ENCODE measurements at regions not wholly inside any gene's neighbourhood (a gene's known extent, or its start where the extent isn't known, plus 50 kb on each side); places are given as distances from the start of the nearest gene placed in this dataset.

DNA sequence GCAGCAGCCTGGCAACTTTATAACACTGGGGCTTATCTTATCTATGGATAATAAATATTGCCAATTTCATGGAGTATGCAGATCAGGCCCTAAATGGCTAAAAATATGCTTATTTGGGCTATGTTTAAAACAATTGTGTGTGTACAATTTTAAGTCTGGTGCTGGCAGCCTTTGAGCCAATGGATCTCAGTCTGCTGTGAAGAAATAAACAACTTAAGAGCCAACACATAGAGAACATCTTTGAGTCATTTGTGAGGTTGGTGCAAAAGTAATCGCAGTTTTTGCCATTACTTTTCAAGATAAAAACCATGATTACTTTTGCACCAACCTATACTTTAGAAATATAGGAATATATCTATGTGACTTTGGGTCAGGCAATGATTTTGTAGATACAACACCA lies 129.1 kb upstream of the CARMIL1 start:
- Histone ChIP-seq H3K4me3 (ENCODE audit: low read depth, low read length) (no peak overlapping the region), H3K36me3 (no peaks in the 10 kb centered on the region), H3K27me3 (no peaks in the 10 kb centered on the region), H3K4me1 (no peaks in the 10 kb centered on the region), H3K9me3 (no peaks in the 10 kb centered on the region)
- no peak for TF ChIP-seq CTCF (IDR thresholded peaks at IDR 0.05; ENCODE audit: low read depth, low read length)
- DNase-seq, result no peak

DNA sequence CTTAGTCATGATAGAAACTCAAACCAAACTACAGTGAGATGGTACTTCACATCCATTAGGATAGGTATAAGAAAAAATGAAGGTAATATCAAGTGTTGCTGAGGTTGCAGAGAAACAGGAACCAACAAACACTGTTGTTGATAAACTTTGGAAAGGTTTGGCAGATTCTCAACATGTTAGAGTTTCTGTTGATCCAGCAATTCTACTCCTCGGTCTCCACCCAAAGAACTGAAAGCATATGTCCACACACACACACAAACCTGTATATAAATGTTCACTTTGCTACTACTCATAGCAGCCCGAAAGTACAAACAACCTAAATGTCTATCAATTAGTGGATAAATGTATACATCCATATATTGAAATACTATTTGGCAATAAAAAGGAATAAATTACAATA lies 128.3 kb upstream of the CARMIL1 start:
- TF ChIP-seq CTCF (IDR thresholded peaks at IDR 0.05; ENCODE audit: low read depth, low read length), result no peak
- H3K4me3 ChIP-seq (ENCODE audit: low read depth, low read length), result no peak overlapping the region
- H3K36me3 ChIP-seq, result no peaks in the 10 kb centered on the region
- H3K9me3 ChIP-seq, result no peaks in the 10 kb centered on the region
- no peak for DNase-seq
- H3K27me3 ChIP-seq, result no peaks in the 10 kb centered on the region
- H3K4me1 ChIP-seq, result no peaks in the 10 kb centered on the region

DNA sequence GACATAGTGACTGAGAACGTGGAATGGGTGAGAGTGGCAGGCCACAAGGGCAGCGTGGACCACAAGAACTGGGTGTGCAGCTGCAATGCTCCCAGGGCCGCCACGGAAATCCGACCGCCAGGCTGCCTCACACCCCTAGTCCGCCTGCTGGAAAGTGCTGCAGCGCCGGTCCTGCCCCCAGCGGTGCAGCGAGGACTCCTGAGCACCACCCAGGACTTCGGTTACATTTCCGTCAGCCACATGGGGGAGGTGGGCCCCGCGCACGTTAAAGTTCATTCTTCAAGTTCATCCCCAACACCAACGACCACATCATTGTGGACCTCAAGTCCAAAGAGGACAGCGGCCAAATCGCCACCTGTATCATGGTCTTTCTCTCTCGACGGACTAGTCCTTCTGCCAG lies 126.1 kb upstream of the CARMIL1 start:
- H3K27me3 ChIP-seq, result no peaks in the 10 kb centered on the region
- no peaks in the 10 kb centered on the region for H3K36me3 ChIP-seq
- peaks cover 2% of the 10 kb centered on the region for H3K9me3 ChIP-seq
- no peaks in the 10 kb centered on the region for H3K4me1 ChIP-seq
- no peak overlapping the region for H3K4me3 ChIP-seq (ENCODE audit: low read depth, low read length)
- DNase-seq, result no peak
- no peak for TF ChIP-seq CTCF (IDR thresholded peaks at IDR 0.05; ENCODE audit: low read depth, low read length)

- no peak for DNase-seq
- TF ChIP-seq CTCF (IDR thresholded peaks at IDR 0.05; ENCODE audit: low read depth, low read length), result no peak
Observed at GRCh38 chr6:25154034-25154596, 125.1 kb upstream of the CARMIL1 start.

GRCh38 chr6:25155211-25155610 lies 124.0 kb upstream of the CARMIL1 start:
- no peaks in the 10 kb centered on the region for H3K36me3 ChIP-seq
- H3K4me3 ChIP-seq (ENCODE audit: low read depth, low read length), result no peak overlapping the region
- H3K4me1 ChIP-seq, result no peaks in the 10 kb centered on the region
- peaks cover 6% of the 10 kb centered on the region for H3K9me3 ChIP-seq
- no peak for DNase-seq
- no peaks in the 10 kb centered on the region for H3K27me3 ChIP-seq
- TF ChIP-seq CTCF (IDR thresholded peaks at IDR 0.05; ENCODE audit: low read depth, low read length), result no peak

More at GRCh38 chr6:25154034-25154596, 125.1 kb upstream of the CARMIL1 start:
- Histone ChIP-seq H3K9me3 (peaks cover 6% of the 10 kb centered on the region), H3K4me1 (no peaks in the 10 kb centered on the region), H3K27me3 (no peaks in the 10 kb centered on the region), H3K36me3 (no peaks in the 10 kb centered on the region), H3K4me3 (ENCODE audit: low read depth, low read length) (no peak overlapping the region)

- TF ChIP-seq CTCF (IDR thresholded peaks at IDR 0.05; ENCODE audit: low read depth, low read length), result no peak
- no peak for DNase-seq
- H3K9me3 ChIP-seq, result peaks cover 6% of the 10 kb centered on the region
- no peaks in the 10 kb centered on the region for H3K27me3 ChIP-seq
- H3K4me3 ChIP-seq (ENCODE audit: low read depth, low read length), result no peak overlapping the region
- no peaks in the 10 kb centered on the region for H3K4me1 ChIP-seq
- H3K36me3 ChIP-seq, result no peaks in the 10 kb centered on the region
Observed at GRCh38 chr6:25156123-25156522, 123.1 kb upstream of the CARMIL1 start.

Data from BE2C (cell line).